Loucy (cell line): ENCODE measurements at regions not wholly inside any gene's neighbourhood (a gene's known extent, or its start where the extent isn't known, plus 50 kb on each side); places are given as distances from the start of the nearest gene placed in this dataset.

Source experiments
- EZH2phosphoT487 ChIP-seq: fragments of 200-600 bp; IDR thresholded peaks from 2 replicates; pipeline ENCODE4 v1.6.1; 2018; ENCODE audit warnings: antibody characterized with exemption, mild to moderate bottlenecking, moderate library complexity, borderline replicate concordance
- TF ChIP-seq, protein P1 (sequence below): fragments of 200-600 bp; sonication (generic); conservative IDR thresholded peaks from 2 replicates; pipeline ENCODE4 v1.5.1; 2014; ENCODE audit warnings: mild to moderate bottlenecking, antibody characterized with exemption, low read length

DNA sequence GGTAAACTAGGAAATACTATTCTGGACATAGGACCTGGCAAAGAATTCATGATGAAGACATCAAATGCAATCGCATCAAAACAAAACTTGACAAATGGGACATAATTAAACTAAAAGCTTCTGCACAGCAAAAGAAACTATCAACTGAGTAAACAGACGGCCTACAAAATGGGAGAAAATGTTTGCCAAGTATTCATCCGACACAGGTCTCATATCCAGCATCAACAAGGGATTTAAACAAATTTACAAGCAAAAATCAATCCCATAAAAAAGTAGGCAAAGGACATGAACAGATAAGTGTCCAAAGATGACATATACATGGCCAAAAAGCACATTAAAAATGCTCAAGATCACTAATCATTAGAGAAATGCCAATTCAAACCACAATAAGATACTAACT lies 1088.9 kb downstream of the NAALADL2 start:
- TF ChIP-seq, protein P1, sequence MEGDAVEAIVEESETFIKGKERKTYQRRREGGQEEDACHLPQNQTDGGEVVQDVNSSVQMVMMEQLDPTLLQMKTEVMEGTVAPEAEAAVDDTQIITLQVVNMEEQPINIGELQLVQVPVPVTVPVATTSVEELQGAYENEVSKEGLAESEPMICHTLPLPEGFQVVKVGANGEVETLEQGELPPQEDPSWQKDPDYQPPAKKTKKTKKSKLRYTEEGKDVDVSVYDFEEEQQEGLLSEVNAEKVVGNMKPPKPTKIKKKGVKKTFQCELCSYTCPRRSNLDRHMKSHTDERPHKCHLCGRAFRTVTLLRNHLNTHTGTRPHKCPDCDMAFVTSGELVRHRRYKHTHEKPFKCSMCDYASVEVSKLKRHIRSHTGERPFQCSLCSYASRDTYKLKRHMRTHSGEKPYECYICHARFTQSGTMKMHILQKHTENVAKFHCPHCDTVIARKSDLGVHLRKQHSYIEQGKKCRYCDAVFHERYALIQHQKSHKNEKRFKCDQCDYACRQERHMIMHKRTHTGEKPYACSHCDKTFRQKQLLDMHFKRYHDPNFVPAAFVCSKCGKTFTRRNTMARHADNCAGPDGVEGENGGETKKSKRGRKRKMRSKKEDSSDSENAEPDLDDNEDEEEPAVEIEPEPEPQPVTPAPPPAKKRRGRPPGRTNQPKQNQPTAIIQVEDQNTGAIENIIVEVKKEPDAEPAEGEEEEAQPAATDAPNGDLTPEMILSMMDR = no peak
- TF ChIP-seq EZH2phosphoT487 = no peak
